ENCODE measurements at regions not wholly inside any gene's neighbourhood (a gene's known extent, or its start where the extent isn't known, plus 50 kb on each side); places are given as distances from the start of the nearest gene placed in this dataset.

- H3K4me3 Mint-ChIP-seq: peak overlapping the region in 1 of 2 experiments; percentile 71; a peak in 3 of 5 replicates
- peak overlapping the region; percentile 11 to 99 (median 97); a peak in 5 of 7 replicates for H3K27ac Mint-ChIP-seq
- H3K9ac ChIP-seq (ENCODE audit: extremely low read depth, insufficient read length, low read length): no peak overlapping the region
- peaks cover 29% of the 10 kb centered on the region; the same call in 1 of the 2 replicates for H3K4me1 ChIP-seq (ENCODE audit: insufficient read depth, low read length)
- H3K9me3 Mint-ChIP-seq: no peaks in the 10 kb centered on the region
- no CpG with 5 or more reads among the region's 2 CpGs for WGBS (ENCODE audit: extremely low coverage, insufficient read length, low lambda C conversion rate)
- H3K18ac ChIP-seq (ENCODE audit: insufficient read length, low read depth, low read length): no peak overlapping the region
- no peak for DNase-seq
- H3T11ph ChIP-seq (ENCODE audit: low read length): no peak overlapping the region
- H2BK5ac ChIP-seq (ENCODE audit: insufficient read length, low read length): no peak overlapping the region
- H3K27me3 ChIP-seq (ENCODE audit: insufficient read depth, low read length): no peaks in the 10 kb centered on the region
- H3K4me1 Mint-ChIP-seq: peaks cover 78 to 79% of the 10 kb centered on the region in 2 experiments
- no peak overlapping the region for H2BK120ac ChIP-seq (ENCODE audit: low read depth, low read length, poor library complexity, severe bottlenecking)
- H3K36me3 Mint-ChIP-seq (ENCODE audit: insufficient read depth in 1 of 3, low read depth in 3 of 3): peaks cover 0 to 3% (median 2%) of the 10 kb centered on the region in 3 experiments; a peak in 2 of 7 replicates
- H3K23me2 ChIP-seq (ENCODE audit: insufficient read length, low read depth, low read length, poor library complexity, severe bottlenecking): no peaks in the 10 kb centered on the region
- no peak overlapping the region for H2BK20ac ChIP-seq (ENCODE audit: low read depth, low read length, poor library complexity, severe bottlenecking)
- no peaks in the 10 kb centered on the region for H3K27me3 Mint-ChIP-seq (ENCODE audit: low read depth)
- no peak overlapping the region for H2BK12ac ChIP-seq (ENCODE audit: insufficient read length, low read depth, low read length)
- no peaks in the 10 kb centered on the region for H3K9me3 ChIP-seq (ENCODE audit: control insufficient read depth, low read depth, low read length)
- TF ChIP-seq, protein P1, sequence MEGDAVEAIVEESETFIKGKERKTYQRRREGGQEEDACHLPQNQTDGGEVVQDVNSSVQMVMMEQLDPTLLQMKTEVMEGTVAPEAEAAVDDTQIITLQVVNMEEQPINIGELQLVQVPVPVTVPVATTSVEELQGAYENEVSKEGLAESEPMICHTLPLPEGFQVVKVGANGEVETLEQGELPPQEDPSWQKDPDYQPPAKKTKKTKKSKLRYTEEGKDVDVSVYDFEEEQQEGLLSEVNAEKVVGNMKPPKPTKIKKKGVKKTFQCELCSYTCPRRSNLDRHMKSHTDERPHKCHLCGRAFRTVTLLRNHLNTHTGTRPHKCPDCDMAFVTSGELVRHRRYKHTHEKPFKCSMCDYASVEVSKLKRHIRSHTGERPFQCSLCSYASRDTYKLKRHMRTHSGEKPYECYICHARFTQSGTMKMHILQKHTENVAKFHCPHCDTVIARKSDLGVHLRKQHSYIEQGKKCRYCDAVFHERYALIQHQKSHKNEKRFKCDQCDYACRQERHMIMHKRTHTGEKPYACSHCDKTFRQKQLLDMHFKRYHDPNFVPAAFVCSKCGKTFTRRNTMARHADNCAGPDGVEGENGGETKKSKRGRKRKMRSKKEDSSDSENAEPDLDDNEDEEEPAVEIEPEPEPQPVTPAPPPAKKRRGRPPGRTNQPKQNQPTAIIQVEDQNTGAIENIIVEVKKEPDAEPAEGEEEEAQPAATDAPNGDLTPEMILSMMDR (conservative IDR thresholded peaks at IDR 0.05): no peak
- H3K79me2 ChIP-seq (ENCODE audit: insufficient read depth, low read length): peaks cover 32% of the 10 kb centered on the region; the same call in 1 of the 2 replicates
- H2AK5ac ChIP-seq (ENCODE audit: insufficient read length, low read length): no peak overlapping the region
- H3K4ac ChIP-seq (ENCODE audit: low read depth, low read length): no peak overlapping the region
- no peak overlapping the region for H2BK15ac ChIP-seq (ENCODE audit: low read depth, low read length)
- no peak overlapping the region for H3K23ac ChIP-seq (ENCODE audit: insufficient read length, low read depth, low read length)
- peak overlapping the region; percentile 79 for H3K27ac ChIP-seq (ENCODE audit: insufficient read length, low read depth, low read length)
- H4K8ac ChIP-seq (replicated peaks; ENCODE audit: insufficient read length, low read depth, low read length): no peak overlapping the region
- no peaks in the 10 kb centered on the region for H4K20me1 ChIP-seq (ENCODE audit: control insufficient read depth, insufficient read depth, insufficient read length)
- peaks cover 4% of the 10 kb centered on the region for H3K79me1 ChIP-seq (ENCODE audit: insufficient read depth, low read depth, low read length, poor library complexity, severe bottlenecking)
- no peak overlapping the region for H4K5ac ChIP-seq (ENCODE audit: insufficient read length, low read depth, low read length)
- no peak overlapping the region for H2AFZ ChIP-seq (ENCODE audit: low read length)
- H3K4me2 ChIP-seq (ENCODE audit: insufficient read depth, insufficient read length, low read length): peak overlapping the region; percentile 55
- H3K56ac ChIP-seq (ENCODE audit: insufficient read length, low read depth, low read length): no peak overlapping the region
- no peak overlapping the region for H4K91ac ChIP-seq (ENCODE audit: insufficient read length, low read depth, low read length)
- H3K14ac ChIP-seq (ENCODE audit: insufficient read depth, low read length): no peak overlapping the region
Observed at GRCh38 chr6:21739241-21739640, 145.7 kb downstream of the SOX4 start.
